ENCODE measurements at regions not wholly inside any gene's neighbourhood (a gene's known extent, or its start where the extent isn't known, plus 50 kb on each side); places are given as distances from the start of the nearest gene placed in this dataset.

DNA sequence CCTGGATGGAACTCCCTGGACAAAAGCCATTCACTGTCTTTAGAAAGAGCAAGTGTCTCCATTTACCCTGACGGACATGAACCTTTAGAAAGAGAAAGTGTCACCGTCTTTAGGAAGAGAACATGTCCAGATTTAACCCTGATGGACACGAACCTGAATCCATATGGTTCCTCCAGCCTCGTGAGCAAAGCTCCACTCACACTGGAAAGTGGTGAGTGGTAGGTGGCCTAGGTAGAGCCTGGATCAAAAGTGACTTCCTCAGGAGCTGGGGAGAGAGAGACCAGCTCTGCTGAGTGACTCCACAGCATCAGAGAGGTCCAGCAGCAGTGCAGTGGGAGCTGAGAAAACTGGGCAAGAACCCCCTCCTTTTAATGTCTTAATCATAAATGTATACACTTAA lies 59.8 kb upstream of the IRS2 start:
- DNase-seq, result no peak

DNA sequence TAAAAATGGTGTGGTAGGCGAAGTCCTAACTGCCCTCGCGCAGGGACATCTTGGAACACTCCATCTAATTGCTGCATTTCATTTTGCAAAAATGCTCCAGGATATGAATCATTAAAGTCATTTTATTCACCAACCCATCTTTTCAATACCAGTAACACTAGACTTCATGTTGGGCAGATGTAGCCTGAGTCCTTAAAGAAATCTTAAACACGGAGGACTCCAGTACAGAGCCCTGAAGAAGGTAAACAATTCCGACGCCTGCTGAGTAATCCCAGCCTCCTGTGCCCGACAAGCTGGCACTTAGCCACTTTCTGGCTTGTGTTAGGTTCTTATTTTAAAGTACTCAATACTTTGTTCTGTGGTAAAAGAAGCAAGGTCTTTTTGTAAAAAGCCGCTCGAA lies 58.0 kb upstream of the IRS2 start:
- no peak for DNase-seq

DNA sequence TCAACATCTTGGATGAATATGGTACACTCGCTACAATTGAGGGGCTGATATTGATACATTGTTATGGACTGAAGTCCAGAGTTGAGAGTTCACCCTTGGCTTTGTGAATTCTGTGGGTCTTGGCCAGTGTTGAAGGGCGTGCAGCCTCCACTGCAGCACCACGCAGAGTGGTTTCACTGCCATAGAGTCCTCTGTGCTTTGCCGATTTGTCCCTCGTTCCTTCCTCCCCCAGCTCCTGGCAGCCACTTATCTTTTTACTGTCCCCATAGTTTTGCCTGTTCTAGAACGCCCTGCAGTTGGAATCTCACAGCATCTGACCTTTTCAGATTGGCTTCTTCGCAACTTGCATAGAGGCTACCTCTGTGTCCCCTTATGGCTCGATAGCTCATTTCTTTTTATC lies 57.3 kb upstream of the IRS2 start:
- no peak for DNase-seq

DNA sequence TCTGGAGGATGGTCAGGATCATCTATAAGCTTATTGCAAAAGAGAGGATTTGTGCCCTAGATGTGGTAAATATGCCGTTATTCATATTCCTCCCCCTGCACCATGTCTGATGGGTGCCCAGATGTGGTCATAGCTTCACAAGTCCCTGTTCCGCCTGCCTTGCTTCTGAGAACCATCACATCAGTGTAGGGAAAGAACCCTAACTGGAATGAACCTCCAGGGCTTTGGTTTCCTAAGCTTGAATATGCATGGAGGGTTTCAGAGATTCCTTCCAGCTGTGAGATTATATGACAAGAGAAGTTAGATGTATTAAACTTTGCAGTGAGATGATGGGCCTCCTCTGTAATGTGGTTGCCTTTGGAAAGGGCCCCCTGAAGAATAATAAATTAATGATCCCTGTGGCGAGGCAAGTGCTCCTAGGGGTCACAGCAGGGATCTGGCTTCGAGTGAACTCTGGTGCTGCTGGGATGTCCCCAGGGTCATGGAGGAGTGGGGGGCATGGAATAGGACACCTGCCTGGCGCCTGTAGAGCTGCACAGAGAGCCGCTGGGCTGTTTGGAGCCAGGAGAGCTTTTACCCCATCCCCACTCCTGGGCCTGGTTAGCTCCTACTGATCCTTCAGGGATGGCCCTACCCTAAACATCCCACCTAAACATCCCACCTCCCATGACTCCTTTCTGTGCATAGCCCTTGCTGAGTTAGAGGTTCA lies 56.0 kb upstream of the IRS2 start:
- DNase-seq, result no peak

DNA sequence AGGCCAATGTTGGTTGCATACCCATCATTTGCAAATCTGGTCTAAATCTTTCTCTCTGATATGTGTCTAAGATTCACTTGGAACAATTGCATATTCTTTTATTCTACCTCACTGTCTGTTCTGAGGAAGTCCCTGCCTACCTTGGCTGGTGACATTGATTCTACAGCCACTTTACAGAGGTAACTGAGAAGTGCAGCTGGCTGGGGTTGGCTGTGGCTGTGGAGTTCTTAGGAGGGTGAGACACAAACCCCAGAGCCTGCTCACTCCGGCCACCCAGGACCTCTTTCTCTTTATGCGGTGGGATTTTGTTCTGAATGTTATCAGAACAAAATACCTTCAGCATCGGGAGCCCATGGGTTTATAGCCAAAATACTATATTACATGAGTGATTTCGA lies 54.5 kb upstream of the IRS2 start:
- no peak for DNase-seq

DNA sequence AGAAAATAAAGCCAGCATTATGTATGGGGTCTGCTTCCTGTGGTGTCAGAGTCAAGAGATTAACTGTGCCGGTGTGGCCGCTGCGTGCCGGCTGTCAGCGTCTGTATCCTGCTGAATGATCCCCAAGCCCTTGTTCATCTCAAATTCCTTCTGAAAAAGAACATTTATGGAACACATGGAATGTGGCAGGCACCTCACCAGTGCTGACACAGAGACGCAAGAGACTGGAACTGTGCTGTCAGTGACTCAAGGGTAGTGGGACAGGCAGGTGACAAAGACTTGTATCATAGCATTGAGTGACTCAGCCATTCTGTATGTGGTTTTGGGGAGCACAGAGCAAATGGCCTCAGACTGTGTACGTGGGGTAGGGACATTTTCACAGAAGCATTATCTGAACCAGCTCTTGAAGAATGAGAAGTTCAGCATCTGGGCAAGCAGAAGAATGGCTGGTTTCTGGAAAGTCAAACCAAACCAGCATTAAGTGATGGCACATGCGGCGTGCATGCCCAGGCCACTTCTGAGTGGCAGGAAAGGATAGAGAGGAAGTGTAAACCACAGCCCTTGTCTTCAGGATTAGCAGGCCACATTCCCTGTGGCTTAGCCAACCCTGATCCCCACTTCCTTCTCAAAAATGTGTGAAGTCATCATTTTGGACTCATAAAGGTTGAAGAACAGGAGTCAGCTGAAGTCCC lies 54.0 kb upstream of the IRS2 start:
- no peak for DNase-seq

DNA sequence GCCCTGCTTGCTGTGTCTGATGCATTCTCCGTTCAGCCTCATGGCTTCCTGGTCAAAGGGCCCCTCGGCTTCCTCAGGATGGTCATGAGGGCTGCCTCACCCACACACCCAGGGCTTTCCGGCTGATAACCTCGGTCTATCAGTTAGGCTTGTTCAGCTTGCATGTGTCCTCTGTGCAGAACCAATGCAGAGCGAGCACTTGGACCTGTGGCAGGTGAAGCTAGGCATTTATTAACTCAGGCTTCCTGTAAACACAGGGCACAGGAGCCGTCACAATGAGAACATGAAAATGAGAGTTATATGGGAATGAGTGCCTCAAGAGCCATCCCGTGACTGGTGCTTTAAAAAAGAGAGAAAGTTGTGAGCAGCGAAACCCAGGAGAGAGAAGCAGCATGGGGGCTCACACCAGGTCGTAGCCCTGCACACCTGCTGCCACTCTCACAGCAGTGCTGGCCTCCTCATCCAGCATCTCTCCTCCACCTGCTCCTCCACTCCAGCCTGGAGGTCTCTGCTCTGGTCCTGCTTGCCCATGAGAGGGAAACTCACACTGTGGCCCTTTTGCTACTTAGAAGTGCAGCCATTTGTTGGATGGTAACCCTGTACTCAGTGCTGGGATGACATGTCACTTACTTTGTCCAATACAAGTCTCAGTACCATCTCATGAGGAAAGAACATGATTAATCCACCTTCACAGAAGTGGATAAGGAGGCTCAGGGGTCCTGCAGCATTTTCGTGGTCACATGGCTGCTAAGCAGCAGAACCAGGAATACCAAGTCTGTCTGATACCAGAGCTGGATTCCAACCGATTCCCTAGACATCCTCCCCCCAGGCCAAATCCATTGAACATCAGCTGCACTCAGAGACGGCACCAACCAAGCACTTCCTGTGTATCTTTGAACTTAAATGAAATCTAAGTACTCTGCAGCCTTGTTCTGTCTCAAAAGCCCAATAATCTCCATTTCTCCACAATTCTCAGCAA lies 50.5 kb upstream of the IRS2 start:
- peak; percentile 95 to 98 for DNase-seq
